Mucosa of rectum (tissue), 2 donors: ENCODE measurements at regions not wholly inside any gene's neighbourhood (a gene's known extent, or its start where the extent isn't known, plus 50 kb on each side); places are given as distances from the start of the nearest gene placed in this dataset.
A peak's percentile ranks its signal among the peaks of the same experiment; 100 is the strongest.

Source experiments
- H3K27ac ChIP-seq, 2 donors: one replicate each; pipeline ENCODE4 v1.7.0; 2013; ENCODE audit warnings: inconsistent platforms in 2 of 2, low read depth in 2 of 2, low read length in 2 of 2
- H3K27me3 ChIP-seq, 2 donors: one replicate each; pipeline ENCODE4 v1.7.0; 2013; ENCODE audit warnings: low read length in 2 of 2; ENCODE audit not compliant: control insufficient read depth in 2 of 2, insufficient read depth in 2 of 2
- H3K36me3 ChIP-seq, 2 donors: one replicate each; pipeline ENCODE4 v1.7.0; 2013; ENCODE audit warnings: low read length in 2 of 2; ENCODE audit not compliant: control insufficient read depth in 2 of 2, insufficient read depth in 2 of 2
- H3K4me1 ChIP-seq, 2 donors: one replicate each; pipeline ENCODE4 v1.7.0; 2013; ENCODE audit warnings: low read length in 2 of 2, mild to moderate bottlenecking in 1 of 2; ENCODE audit not compliant: control insufficient read depth in 2 of 2, insufficient read depth in 2 of 2
- H3K4me3 ChIP-seq, 2 donors: one replicate each; pipeline ENCODE4 v1.7.0; 2013; ENCODE audit warnings: low read length in 2 of 2
- H3K9ac ChIP-seq, 2 donors: one replicate each; pipeline ENCODE4 v1.7.0; 2013; ENCODE audit warnings: low read length in 2 of 2, low read depth in 1 of 2, mild to moderate bottlenecking in 1 of 2
- H3K9me3 ChIP-seq, 2 donors: one replicate each; pipeline ENCODE4 v1.7.0; 2013; ENCODE audit warnings: low read length in 2 of 2; ENCODE audit not compliant: control insufficient read depth in 2 of 2
- donor health status: healthy.
- donor health status: Normal muscosa, but diverticular disease.

DNA sequence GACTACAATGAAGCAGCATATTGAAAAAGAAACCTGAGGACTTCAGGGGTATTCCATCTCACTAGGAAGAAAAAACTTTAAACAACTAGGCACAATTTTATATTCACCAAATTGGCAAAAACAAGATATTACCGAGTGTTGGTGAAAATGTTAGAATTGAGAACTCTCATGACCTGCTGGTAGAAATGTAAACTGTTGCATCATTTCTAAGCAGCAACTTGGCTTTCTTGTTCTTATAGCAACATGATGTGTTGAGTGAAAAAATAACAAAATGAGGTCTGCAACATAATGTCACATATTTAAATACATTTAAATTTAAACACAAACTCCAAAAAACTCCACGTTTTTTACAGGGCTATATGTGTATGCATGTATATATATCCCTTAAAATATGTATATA, 59.0 kb upstream of the SPPL2A start:
- Histone ChIP-seq H3K9ac (no peak overlapping the region), H3K27me3 (no peaks in the 10 kb centered on the region), H3K36me3 (no peaks in the 10 kb centered on the region), H3K4me1 (no peaks in the 10 kb centered on the region), H3K9me3 (no peaks in the 10 kb centered on the region), H3K4me3 (no peak overlapping the region), H3K27ac (no peak overlapping the region)

DNA sequence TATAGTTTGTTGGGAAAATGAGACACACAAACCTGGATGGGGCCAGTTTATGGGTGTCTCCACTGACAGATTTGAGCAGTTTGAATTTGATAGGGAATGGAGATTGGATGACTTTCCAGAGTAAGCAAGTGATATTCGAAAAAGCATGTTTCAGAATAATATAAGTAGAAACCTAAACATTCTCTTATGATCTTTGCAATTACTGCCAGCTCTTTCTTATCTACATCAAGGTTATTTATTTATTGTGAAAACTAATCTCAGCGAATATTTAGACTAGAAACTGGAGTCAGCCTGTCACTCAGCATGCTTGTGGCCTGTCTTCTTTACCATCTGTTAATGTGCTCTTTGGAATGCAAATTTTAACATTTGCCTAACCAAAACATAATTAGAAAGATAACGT, 57.8 kb upstream of the SPPL2A start:
- Histone ChIP-seq H3K9me3 (no peaks in the 10 kb centered on the region), H3K27me3 (no peaks in the 10 kb centered on the region), H3K4me1 (no peaks in the 10 kb centered on the region), H3K4me3 (no peak overlapping the region), H3K27ac (no peak overlapping the region), H3K36me3 (no peaks in the 10 kb centered on the region), H3K9ac (no peak overlapping the region)

DNA sequence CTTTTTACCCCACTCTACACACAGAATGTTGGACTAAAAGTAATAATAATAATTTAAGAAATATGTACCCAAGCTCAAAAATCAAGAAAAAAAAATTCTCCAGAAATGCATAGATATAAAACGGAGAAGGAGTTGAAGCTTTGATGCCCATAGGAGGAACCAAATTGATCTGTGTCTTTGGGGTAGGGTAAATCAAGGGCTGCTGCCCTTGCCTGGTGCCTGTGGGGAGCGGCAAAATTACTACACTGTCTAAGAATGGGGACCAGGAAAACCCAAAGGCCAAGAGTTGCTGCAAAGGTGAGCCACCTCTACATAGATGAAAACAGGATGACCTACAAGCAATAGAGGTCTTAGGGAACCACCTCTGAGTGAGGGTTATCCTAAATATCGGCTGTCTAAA, 56.0 kb upstream of the SPPL2A start:
- H3K9ac ChIP-seq, result no peak overlapping the region
- H3K4me3 ChIP-seq, result no peak overlapping the region
- H3K9me3 ChIP-seq, result no peaks in the 10 kb centered on the region
- H3K36me3 ChIP-seq, result no peaks in the 10 kb centered on the region
- H3K27ac ChIP-seq, result no peak overlapping the region
- no peaks in the 10 kb centered on the region for H3K27me3 ChIP-seq
- no peaks in the 10 kb centered on the region for H3K4me1 ChIP-seq

DNA sequence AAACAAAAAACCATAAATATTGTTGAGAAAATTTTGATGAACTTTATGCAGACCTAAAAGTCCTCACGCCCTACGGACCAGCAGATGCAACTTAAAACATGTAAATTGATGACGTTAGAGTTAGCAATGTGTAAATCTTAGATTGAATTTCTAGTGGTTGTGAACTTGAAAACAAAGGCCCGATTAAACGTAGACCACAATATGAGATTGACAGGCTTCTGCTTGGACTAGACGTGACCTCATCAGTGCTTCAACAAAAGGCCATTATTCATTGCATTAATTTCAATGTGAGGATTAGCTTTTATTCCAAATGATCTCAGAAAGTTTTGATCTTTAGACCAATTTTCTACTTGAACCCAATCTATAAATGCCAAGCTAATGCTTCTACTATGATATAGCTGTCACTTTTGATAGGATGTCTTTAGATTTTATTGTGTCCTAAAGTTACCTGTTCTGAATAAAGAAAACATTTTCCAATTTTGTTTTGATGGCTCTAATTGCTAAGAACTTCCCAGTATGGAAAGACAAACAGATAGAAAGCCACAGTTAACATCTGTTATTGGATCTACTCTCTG, 55.4 kb upstream of the SPPL2A start:
- no peak overlapping the region for H3K9ac ChIP-seq
- no peak overlapping the region for H3K27ac ChIP-seq
- H3K4me1 ChIP-seq, result no peaks in the 10 kb centered on the region
- H3K36me3 ChIP-seq, result no peaks in the 10 kb centered on the region
- H3K4me3 ChIP-seq, result no peak overlapping the region
- H3K27me3 ChIP-seq, result no peaks in the 10 kb centered on the region
- H3K9me3 ChIP-seq, result no peaks in the 10 kb centered on the region

DNA sequence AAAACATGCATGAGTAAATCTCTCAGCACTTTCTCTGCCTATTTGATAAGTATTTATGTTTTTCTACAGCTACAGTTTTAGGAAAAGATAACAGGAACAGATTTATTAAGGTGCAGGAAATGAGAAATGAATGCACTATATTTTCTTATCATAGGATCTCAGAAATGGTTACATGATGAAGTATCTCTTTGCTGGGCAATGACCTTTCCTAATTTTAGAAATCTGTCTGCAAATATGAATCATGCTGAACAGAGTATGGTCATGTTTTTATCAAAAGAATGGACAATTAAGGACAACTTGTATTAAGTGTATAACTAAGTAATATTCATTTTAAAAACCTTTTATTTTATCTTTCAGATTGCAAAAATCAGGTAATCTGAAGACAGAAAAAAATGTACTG, 53.8 kb upstream of the SPPL2A start:
- Histone ChIP-seq H3K36me3 (no peaks in the 10 kb centered on the region), H3K27ac (no peak overlapping the region), H3K4me1 (no peaks in the 10 kb centered on the region), H3K27me3 (no peaks in the 10 kb centered on the region), H3K4me3 (no peak overlapping the region), H3K9me3 (no peaks in the 10 kb centered on the region), H3K9ac (no peak overlapping the region)

DNA sequence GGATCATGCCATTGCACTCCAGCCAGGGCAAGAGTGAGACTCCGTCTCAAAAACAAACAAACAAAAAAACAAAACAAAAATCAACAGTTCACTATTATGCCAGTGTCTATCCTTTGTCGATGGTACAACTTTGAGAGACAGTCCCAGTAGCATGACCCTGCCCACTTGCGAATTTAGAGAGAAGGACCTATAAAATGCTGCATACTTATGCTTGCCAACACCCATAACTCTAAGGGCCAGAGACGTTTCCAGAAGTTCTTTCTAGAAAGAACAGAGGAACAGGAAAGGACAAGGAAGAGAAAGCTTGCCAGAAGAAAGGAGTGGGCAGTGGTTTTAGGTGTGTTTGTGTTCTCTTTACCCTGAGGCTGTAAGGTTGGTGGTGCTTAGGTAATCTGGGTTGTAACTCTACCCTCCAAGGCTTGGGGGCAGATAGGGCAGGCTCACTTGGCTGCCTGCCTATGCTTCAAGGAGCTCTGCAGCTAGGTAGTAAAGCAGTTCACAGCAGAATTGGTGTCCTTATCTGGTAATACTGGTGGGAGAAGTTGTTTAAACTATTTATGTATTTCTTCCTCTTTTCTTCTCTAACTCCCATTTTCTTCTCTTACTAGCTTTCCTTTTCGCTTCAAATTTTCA, 50.6 kb upstream of the SPPL2A start:
- H3K9ac ChIP-seq, result peak overlapping the region in 1 of 2 donors; percentile 45
- H3K36me3 ChIP-seq, result no peaks in the 10 kb centered on the region
- no peaks in the 10 kb centered on the region for H3K27me3 ChIP-seq
- peak overlapping the region; percentile 72 to 77 for H3K27ac ChIP-seq
- H3K4me1 ChIP-seq, result no peaks in the 10 kb centered on the region
- no peak overlapping the region for H3K4me3 ChIP-seq
- no peaks in the 10 kb centered on the region for H3K9me3 ChIP-seq
